HG03025 (cell line): ENCODE measurements at regions not wholly inside any gene's neighbourhood (a gene's known extent, or its start where the extent isn't known, plus 50 kb on each side); places are given as distances from the start of the nearest gene placed in this dataset.

ENCODE experiments used
- ATAC-seq: cut with Tn5 transposase; IDR thresholded peaks from one replicate; pipeline ENCODE4 v1.9.1; 2021; ENCODE audit warnings: mild to moderate bottlenecking, moderate library complexity; ENCODE audit not compliant: unreplicated experiment, low FRiP score

DNA sequence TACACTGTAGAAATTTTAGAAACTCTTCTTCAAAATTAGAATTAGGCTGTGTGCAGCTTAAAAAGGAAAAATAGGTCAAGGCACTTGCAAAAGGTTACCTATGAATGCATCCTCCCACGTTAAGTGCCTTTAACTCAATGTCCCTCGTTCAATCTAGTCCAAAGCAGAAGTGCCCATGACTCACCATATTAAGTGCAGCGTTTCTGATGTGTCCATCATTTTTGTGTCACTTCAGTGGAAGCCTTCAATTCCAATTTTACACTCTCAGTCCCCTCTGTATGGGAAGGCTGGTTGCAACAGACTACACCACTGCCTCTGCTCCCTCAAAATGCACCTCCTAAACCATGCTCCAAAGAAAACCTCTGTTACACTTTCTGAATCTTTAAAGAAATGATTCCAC, 53.4 kb downstream of the FOXB1 start:
- no peak for ATAC-seq

DNA sequence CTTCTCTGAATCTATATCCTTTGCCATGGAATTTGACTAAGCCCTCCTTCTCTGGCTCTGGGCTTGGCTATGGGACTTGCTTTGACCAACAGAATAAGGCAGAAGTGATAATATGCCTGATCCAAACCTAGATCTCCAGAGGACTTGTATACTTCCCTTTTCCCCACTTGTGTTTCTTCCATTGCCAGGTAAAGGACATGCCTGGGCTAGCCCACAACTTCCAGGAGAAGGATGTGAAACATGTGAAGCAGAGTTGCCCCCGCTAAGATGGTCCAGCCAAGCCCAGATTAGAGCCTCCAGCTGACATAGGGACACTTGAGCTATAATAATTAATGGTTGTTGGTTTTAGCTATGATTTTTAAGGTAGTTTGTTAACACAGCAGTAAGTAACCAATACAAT, 55.1 kb downstream of the FOXB1 start:
- ATAC-seq = no peak

DNA sequence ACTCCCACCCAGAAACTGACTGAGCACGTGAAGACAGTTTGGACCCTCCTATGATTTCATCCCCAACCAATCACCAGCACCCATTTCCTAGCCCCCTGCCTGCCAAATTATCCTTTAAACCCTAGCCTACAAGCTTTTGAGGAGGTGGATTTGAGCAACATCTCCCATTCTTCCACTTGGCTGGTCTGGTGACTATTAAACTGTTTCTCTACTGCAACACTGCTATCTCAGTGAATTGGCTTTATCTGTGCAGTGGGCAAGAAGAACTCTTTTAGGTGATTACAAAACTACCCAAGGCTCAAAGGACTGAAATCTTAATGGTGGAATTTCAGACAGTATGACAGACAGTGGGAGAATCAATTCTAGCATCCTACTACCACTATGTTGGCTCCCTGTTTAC, 57.6 kb downstream of the FOXB1 start:
- ATAC-seq = no peak

DNA sequence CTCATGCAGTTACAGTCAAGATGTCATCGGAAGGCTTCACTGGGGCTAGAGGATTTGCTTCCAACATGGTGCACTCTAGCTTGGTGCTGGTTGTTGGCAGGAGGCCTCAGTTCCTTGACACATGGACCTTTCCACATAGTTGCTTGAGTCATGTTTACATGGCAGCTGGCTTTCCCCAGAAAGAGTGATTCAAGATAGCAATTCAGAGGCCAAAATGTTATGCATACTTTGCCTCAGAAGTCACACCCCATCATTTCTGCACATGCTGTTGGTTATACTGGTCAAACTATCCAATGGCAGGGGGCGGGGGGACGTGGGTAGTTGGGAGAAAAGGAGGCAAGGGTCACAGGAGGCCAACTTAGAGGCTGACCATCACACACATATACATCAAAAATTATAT, 58.7 kb downstream of the FOXB1 start:
- ATAC-seq = no peak

DNA sequence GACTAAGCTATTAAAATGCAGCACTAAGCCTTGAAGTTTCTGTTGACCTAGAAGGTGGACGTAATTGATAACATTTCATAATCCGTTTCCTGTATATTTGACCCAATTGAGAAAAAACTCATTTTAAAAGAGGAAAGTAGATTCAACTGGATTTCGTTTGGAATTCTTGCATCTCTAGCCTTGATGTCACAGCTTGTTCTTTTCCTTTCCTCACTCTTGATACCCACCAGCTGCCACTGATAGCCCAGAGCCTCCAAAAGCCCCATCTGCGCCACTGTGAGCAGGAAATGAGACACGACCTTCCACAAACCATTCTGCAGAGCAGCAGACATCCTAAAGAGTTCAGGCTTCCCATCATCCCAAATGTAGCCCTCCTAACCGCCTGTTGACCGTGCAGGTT, 61.8 kb downstream of the FOXB1 start:
- ATAC-seq = no peak

DNA sequence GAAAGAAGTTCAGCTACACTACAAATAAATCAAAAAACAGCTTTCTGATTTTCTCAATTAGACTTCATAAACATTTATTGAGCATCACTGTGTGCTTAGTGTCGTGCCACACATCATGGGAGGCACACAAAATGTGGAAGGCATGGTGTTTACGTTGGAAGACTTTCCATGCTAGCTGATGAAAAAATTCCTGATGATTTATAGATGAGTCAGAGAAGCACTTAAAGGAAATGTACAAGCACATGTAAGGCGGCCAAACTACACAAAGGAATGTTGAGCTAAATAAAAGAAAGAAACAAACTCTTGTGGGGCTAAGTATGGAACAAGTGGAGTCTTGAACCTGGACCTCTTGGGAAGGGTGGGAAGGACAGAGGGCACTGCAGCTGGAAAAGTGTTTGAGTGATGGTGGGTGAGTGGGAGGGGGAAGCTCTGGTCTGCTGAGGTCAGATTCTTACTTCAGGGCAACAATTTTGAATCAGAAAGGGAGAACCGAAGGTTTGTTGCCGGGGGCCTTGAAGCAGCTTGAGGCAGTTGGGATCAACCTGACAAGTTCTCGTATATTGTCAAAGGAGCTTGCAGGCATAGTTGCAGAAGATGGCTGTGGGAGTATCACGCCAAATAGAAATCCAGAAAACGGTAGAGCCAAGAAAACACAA, 66.9 kb downstream of the FOXB1 start:
- no peak for ATAC-seq

DNA sequence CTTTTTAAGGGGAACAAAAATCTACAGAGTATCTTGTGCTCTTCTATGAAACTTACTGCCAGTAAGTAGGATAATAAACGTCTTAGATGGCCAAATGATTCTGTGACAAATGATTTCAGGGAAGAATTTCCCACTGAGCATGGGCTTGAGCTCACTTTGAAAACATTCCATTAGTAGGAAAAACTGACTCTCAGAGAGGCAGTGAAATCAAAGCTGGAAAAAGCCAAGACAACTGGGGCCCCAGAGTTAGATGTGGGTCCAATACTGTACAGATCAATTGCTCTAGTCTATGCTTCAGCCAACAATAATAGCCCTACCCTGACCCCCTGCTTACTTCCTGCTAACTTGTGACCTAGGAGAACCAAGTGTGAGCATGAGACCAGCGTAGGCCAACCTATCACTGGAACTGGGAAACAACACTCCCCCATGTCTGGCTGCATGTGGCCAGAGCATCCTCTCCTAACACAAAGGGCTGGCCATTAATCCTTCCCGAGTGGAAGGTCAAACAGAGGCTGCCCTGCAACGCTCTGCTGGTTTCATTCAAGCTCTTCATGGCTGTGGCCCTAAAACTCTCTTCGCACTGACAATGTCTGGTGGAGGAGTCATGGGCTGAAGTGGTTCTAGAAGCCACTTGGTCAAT, 68.8 kb downstream of the FOXB1 start:
- no peak for ATAC-seq

DNA sequence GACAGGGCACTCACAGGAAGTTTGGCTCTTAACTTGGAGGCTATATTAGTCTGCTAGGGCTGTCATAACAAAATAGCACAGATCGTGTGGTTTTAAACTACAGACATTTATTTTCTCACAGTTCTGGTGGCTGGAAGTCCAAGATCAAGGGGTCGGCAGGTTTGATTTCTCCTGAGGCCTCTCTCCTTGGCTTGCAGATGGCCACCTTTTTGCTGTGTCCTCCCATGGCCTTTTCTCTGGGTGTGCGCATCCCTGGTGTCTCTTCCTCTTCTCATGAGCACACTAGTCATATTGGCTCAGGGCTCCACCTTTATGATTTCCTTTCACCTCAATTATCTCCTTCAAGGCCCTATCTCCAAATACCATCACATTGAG, 69.3 kb downstream of the FOXB1 start:
- no peak for ATAC-seq

DNA sequence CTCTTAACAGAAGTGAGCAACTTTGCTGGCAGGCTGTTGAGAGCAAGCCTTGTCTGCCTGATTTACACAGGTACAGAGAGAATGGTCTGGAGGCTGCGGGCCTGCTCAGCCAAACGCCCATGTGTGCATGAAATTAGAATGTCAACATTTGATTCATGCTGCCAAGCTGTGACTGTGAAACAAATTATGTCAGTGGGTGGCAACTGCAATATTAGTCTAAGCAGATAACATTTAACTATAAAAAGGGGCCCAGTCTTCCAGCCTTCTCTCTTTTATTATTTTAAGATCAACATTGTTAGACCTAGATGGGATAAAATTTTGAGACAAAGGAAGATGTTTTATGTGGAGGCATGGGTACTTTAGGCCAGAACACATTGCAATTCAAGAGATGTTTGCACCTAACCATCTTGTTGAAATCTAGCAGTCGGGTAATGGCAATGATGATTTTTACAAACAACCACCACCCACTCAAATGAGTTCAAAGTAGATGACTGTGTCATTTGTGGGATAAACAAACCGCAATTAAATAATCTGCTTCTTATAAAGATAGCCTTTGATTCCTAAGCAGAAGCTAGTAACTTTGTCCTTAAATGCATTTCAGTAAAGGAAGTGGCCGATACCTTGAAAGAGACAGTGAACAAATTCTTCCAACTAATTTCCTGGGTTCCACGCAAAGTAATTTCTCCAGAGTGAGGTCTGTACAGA, 70.2 kb downstream of the FOXB1 start:
- ATAC-seq = no peak

DNA sequence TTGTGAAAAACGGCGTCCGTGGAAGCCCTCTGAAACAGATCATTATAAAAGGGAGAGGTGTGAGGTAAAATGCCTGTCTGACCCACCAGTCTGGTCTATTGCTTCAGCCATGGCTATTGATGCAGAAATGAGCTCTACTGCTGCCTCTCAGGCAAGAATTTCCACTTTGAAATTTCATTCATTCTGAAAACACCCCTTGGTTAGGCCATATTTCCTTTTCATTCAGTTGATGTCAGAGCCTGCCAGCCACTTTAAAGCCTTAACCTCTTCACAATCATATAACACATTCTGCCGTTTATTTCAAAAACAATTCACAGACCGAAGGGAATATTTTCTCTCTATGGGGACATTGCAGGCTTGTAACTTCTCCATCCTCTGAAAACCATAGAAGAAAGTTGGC, 71.9 kb downstream of the FOXB1 start:
- no peak for ATAC-seq

DNA sequence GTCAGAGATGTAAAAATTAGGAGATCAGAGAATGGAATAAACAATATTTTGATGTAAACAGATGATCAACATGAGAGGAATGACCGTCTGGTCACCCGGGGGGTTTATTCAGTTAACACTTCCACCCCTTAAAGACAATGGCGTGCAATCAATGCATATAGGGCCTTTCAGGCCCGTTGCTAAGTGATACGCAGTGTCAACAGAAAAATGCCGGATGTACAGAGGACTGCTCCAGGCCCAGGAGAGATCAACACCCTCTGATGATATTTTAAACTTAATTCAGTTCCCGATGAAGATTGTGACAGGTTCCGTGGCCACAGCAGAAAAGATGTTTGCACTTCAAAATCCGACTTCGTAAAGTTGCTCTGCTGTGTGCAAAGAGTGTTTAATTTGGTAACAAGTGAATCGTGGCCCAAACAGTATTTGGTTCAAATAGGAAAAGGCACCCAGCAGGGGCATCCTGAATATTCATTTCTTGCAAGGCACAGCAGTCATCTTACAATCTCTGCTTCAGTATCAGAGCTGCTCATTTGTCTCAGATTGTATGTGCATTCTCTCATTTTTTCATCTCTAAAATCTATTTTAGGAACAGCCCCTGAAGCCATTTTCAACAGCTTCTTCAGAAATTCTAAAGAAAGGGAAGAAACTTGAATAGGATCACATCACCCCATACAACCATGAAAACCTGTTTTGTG, 72.6 kb downstream of the FOXB1 start:
- no peak for ATAC-seq

DNA sequence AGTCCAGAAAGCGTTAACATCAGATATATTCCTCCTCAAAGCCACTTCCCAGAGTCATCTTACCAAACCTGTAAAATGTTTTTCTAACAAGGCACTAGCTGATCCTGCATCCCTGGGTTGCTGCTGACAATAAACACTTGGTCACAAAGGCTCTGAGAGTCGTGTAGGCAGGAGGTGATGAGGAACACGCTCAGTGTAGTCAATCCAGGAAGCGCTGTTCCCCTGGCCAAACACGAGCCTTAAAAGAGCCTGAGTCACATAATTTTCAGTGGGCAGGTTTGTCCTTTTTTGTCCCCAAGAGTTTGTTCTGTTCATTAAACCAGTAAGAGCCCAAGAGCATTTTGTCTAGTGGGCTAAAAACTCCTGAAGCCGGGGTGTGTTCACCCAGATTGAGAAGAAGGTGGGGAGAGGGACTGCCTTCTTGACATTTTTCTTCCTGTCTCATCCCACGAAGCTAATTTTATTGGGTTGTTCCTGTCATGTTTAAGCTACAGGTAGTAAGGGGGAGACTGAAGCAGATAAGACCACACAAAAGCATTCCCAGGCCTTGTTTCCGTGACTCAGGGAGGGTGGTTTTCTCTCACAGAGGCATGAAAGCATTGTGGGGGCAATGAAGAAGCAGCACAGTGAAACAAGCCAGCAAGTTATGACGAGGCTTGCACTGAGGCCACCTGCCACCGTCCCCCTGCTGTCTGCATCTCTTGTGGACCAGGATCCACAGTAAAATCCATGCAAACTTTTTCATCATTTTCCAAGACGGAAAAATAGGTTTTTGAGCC, 73.7 kb downstream of the FOXB1 start:
- no peak for ATAC-seq

DNA sequence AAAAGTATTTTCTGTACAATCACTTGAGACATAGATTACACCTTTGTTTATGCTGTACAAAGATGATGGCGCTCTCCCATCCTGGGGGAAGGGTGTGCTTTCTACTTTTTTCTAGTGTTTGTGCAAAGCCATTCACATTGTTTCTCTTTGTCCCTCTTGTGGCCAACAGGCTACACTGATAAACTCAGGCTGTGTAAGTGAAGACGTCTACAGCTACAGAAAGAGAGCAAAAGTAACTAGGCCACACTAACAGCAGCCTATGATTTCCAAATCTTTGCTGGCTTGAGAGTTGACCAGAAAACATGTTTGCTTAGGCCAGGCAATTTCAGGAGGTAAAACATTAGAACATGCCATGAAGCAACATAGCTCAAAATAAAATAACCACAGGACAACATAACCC, 75.1 kb downstream of the FOXB1 start:
- ATAC-seq = no peak

DNA sequence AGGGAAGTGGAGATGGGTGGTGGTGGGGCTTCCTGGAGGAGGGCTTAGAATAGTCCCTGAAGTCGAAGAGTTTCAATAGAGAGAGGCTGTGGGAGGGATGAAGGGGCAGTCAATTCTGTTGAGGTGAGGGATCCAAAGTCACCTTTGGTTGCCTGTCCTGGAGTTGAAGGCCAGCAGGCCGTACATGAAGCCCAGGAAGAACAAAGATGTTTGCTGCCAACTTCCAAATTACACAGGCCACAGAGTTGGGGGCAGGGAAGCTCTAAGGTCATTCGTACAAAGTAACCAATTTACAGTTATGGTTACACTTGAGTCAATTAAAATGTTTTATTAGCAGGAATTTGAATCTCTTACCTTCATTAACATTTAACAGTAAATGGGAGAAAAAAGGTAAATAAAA, 77.9 kb downstream of the FOXB1 start:
- no peak for ATAC-seq

DNA sequence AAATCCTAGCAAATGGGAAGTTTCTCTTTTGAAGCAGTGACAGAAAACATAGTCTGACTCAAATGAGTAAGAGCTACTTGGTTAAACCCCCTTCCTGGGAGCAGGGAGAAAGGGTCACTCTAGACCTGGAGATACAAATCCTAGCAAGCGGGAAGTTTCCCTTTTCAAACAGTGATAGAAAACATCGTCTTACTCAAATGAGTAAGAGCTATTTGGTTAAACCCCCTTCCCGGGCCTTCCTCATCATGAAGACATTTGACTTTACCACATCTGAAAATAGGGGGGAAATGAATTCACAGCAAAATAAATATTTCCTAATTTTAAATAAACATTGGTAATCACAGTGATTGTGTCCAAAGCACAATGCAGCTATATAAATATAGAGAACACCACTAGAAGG, 79.2 kb downstream of the FOXB1 start:
- no peak for ATAC-seq

DNA sequence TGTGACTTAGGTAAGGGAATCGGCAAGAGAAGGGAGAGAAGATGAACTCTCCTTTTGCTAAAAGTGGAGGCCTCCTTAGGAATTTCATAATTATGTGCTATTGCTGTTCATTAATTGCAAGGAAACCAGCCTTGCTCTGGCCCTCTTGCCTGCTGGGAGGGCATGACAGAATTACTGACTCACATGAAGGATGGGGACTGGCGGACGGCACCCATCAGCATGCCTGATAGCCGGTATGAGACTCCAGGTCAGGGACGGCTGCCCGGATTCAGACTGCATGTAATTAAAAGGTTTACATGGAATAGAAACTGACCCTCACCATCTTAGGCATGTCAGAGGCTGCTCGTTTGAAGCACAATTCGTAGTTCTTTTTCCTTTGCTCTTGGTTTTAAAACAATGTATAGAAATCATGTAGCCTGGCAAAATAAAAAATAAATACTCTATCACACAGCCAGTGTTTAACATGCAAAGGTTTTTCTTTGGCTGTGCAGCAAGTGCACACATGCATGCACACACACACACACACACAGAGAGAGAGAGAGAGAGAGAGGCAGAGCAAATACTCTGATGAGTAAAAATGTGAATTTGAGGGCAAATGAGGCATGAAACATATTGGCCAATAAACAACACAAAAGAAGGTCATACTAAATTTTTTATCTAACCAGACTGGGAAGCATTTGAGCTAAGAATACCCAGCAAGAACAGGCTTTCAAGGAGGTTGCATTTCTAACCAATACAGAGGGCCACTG, 82.7 kb downstream of the FOXB1 start:
- no peak for ATAC-seq

DNA sequence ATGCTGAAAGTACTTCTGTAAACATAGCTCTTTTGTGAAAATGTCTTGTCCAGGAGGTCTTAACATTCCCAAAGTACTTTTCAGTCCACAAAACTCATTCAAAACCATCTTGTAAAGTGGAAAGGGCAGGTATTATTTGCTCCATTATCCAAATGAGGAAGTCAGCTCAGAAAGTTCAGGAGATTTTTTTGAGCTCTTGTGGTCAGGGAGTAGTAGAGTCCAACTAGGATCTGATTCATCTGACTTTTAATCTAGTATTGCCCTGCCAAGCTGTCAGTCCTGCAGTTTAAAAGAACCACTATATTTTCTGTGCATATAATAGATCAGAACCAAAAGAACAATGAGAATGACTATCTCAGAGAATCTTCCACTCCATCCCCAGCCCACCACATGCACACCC, 83.5 kb downstream of the FOXB1 start:
- ATAC-seq = no peak

DNA sequence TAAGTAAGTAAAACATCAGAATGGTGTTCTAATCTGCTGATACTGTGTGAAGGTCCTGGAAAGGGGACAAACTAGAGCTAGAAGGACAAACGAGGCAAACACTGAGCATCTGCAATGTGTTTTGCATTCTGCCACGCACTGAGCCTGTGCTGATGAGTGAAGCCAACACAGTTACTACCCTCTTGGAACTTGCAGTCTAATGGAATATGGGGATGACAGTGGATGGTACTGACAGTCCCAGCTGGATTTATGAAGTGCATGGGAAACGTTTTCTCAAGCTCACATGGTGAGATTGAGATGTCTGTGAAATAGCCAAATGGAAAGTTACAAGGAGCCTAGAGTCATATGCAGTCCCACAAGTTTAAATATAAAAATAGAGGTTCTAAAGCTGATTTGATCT, 86.6 kb downstream of the FOXB1 start:
- ATAC-seq = no peak

DNA sequence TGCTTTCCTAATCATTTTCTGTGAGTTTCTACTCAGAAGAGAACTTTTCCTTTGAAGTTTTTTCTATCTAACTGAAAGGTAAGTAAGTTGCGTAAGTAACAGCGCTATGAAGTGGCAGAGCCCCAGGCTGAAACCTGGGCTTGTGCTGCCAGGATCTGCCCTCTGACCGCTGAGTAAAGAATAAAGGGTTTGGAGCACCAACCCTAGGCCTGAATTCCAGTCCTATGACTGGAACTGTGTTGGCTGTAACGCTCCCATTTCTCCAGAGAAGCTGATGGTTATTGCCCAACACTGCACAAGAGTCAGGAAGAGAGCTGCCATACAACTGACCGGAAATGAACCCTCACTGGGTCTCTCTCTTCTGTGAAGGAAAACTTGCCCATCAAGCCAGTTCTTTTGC, 87.0 kb downstream of the FOXB1 start:
- ATAC-seq = no peak

DNA sequence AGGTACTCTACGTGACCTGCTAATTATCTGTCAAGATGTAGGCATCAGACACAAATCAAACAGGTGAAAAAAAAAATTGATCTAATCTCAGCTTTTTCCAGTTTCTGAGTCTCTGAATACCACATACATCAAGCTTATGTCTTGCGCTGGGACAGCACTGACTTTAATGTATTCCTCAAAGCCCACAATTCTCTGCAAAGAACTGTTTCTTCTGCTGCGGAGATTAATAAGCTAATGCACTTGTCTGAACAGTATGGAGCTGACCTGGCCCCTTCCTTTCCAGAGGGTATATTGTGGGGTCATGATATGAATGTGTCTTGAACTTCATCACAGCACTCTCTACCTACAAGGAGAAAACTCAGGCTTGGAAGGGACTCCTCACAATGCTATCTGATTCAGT, 87.8 kb downstream of the FOXB1 start:
- ATAC-seq = no peak
